Fibroblast of lung (primary cell): ENCODE measurements at regions not wholly inside any gene's neighbourhood (a gene's known extent, or its start where the extent isn't known, plus 50 kb on each side); places are given as distances from the start of the nearest gene placed in this dataset.
A peak's percentile ranks its signal among the peaks of the same experiment; 100 is the strongest.

Source experiments
- DNase-seq, 2 donors: peaks; one replicate each; pipeline versions ENCODE4 v3.0.0 to v3.0.0-alpha.2; 2010; ENCODE audit warnings: low read depth in 2 of 2
- H2AFZ ChIP-seq: 2 replicates; pipeline ENCODE4 v1.5.1; 2012; ENCODE audit warnings: low read length, control low read depth, inconsistent platforms
- H3K27ac ChIP-seq: 2 replicates; pipeline ENCODE4 v1.5.1; 2011; ENCODE audit warnings: low read length, control low read depth; ENCODE audit not compliant: insufficient read depth
- H3K27me3 ChIP-seq: 2 replicates; pipeline ENCODE4 v1.5.1; 2011; ENCODE audit warnings: mild to moderate bottlenecking, low read length; ENCODE audit not compliant: control insufficient read depth, insufficient read depth
- H3K36me3 ChIP-seq: 2 replicates; pipeline ENCODE4 v1.5.1; 2011; ENCODE audit warnings: low read length; ENCODE audit not compliant: control insufficient read depth, insufficient read depth
- H3K4me1 ChIP-seq: 2 replicates; pipeline ENCODE4 v1.5.1; 2011; ENCODE audit warnings: low read length; ENCODE audit not compliant: control insufficient read depth, insufficient read depth; ENCODE audit errors: extremely low read depth
- H3K4me2 ChIP-seq: 2 replicates; pipeline ENCODE4 v1.5.1; 2011; ENCODE audit warnings: low read length, control low read depth; ENCODE audit not compliant: insufficient read depth; ENCODE audit errors: extremely low read depth
- H3K4me3 ChIP-seq, 4 experiments: fragments of 200-600 bp in 1 of 4; sonication (generic) in 1 of 4; replicated peaks in 1 of 4; 2 replicates each; pipeline ENCODE4 v1.5.1; 2011 to 2016; ENCODE audit warnings: low read length in 4 of 4, low read depth in 3 of 4, mild to moderate bottlenecking in 3 of 4, control low read depth in 2 of 4, inconsistent platforms in 1 of 4, mixed read lengths in 1 of 4; ENCODE audit not compliant: insufficient read depth in 1 of 4; ENCODE audit errors: control extremely low read depth in 1 of 4
- H3K79me2 ChIP-seq: 2 replicates; pipeline ENCODE4 v1.5.1; 2012; ENCODE audit warnings: mild to moderate bottlenecking, low read length, inconsistent platforms; ENCODE audit not compliant: control insufficient read depth, insufficient read depth
- H3K9ac ChIP-seq: 2 replicates; pipeline ENCODE4 v1.5.1; 2011; ENCODE audit warnings: mild to moderate bottlenecking, low read length, control low read depth; ENCODE audit not compliant: insufficient read depth
- H3K9me3 ChIP-seq: 2 replicates; pipeline ENCODE4 v1.5.1; 2012; ENCODE audit warnings: low read depth, low read length; ENCODE audit not compliant: control insufficient read depth, insufficient read depth
- H4K20me1 ChIP-seq: 2 replicates; pipeline ENCODE4 v1.5.1; 2011; ENCODE audit warnings: low read length; ENCODE audit not compliant: control insufficient read depth, insufficient read depth; ENCODE audit errors: extremely low read depth
- EZH2 ChIP-seq: IDR thresholded peaks from 2 replicates; pipeline ENCODE4 v1.5.1; 2012; ENCODE audit warnings: low read length, control low read depth, mild to moderate bottlenecking; ENCODE audit errors: missing control alignments
- TF ChIP-seq, protein P1 (sequence below), 2 donors: IDR thresholded peaks in 1 of 2; conservative IDR thresholded peaks in 1 of 2; 1 replicate in 1 of 2; 2 replicates in 1 of 2; pipeline ENCODE4 v1.5.1; 2011 to 2012; ENCODE audit warnings: low read length in 2 of 2, control low read depth in 1 of 2, inconsistent platforms in 1 of 2, low read depth in 1 of 2, mild to moderate bottlenecking in 1 of 2

GRCh38 chr12:68559984-68560850 is 50.5 kb upstream of the RAP1B start:
- Histone ChIP-seq H3K4me3 (no peak overlapping the region), H3K36me3 (no peaks in the 10 kb centered on the region), H3K9me3 (no peaks in the 10 kb centered on the region), H3K9ac (no peak overlapping the region), H3K79me2 (no peaks in the 10 kb centered on the region), H3K4me1 (peaks cover 11% of the 10 kb centered on the region), H4K20me1 (no peaks in the 10 kb centered on the region), H2AFZ (no peak overlapping the region), H3K27me3 (no peaks in the 10 kb centered on the region), H3K27ac (no peak overlapping the region), H3K4me2 (peak overlapping the region; percentile 30)
- DNase-seq, result peak in 1 of 2 donors; percentile 39
- TF ChIP-seq, protein P1, sequence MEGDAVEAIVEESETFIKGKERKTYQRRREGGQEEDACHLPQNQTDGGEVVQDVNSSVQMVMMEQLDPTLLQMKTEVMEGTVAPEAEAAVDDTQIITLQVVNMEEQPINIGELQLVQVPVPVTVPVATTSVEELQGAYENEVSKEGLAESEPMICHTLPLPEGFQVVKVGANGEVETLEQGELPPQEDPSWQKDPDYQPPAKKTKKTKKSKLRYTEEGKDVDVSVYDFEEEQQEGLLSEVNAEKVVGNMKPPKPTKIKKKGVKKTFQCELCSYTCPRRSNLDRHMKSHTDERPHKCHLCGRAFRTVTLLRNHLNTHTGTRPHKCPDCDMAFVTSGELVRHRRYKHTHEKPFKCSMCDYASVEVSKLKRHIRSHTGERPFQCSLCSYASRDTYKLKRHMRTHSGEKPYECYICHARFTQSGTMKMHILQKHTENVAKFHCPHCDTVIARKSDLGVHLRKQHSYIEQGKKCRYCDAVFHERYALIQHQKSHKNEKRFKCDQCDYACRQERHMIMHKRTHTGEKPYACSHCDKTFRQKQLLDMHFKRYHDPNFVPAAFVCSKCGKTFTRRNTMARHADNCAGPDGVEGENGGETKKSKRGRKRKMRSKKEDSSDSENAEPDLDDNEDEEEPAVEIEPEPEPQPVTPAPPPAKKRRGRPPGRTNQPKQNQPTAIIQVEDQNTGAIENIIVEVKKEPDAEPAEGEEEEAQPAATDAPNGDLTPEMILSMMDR (conservative IDR thresholded peaks at IDR 0.05 in 1 of 2, IDR thresholded peaks at IDR 0.05 in 1 of 2; ENCODE audit: low read depth in 1 of 2, low read length in 2 of 2), result no peak

GRCh38 chr12:68560851-68561422 is 49.8 kb upstream of the RAP1B start:
- peaks cover 11% of the 10 kb centered on the region for H3K4me1 ChIP-seq
- TF ChIP-seq, protein P1 (conservative IDR thresholded peaks at IDR 0.05 in 1 of 2, IDR thresholded peaks at IDR 0.05 in 1 of 2; ENCODE audit: low read depth in 1 of 2, low read length in 2 of 2), result no peak
- no peak for TF ChIP-seq EZH2
- H3K36me3 ChIP-seq, result no peaks in the 10 kb centered on the region
- H3K9me3 ChIP-seq, result no peaks in the 10 kb centered on the region
- H2AFZ ChIP-seq, result no peak overlapping the region
- no peaks in the 10 kb centered on the region for H3K27me3 ChIP-seq
- no peak overlapping the region for H3K4me3 ChIP-seq
- DNase-seq, result peak in 1 of 2 donors; percentile 41
- H3K79me2 ChIP-seq, result no peaks in the 10 kb centered on the region
- no peak overlapping the region for H3K4me2 ChIP-seq
- H3K27ac ChIP-seq, result no peak overlapping the region
- no peak overlapping the region for H3K9ac ChIP-seq
- no peaks in the 10 kb centered on the region for H4K20me1 ChIP-seq
